AG04449 (cell line): ENCODE measurements at regions not wholly inside any gene's neighbourhood (a gene's known extent, or its start where the extent isn't known, plus 50 kb on each side); places are given as distances from the start of the nearest gene placed in this dataset.

Experiments
- CTCF ChIA-PET: fragments of 350-600 bp; formaldehyde crosslinking; extraction: SDS; loops from one replicate; lab custom pipeline; 2021; ENCODE audit warnings: antibody characterized with exemption; lab: Yijun Ruan, JAX
- POLR2A ChIA-PET: fragments of 400-600, 350-600 bp; formaldehyde crosslinking; extraction: SDS; loops from one replicate; lab custom pipeline; 2020; ENCODE audit warnings: antibody characterized with exemption, inconsistent platforms; lab: Yijun Ruan, JAX
- DNase-seq: peaks from one replicate; pipeline ENCODE4 v3.0.0-alpha.2; 2010; ENCODE audit warnings: low read depth, low spot score
- H3K4me3 ChIP-seq: 2 replicates; pipeline ENCODE4 v1.5.1; 2011; ENCODE audit warnings: low read depth, mild to moderate bottlenecking, control low read depth, low read length
- TF ChIP-seq, protein P1 (sequence below): IDR thresholded peaks from one replicate; pipeline ENCODE4 v1.5.1; 2011; ENCODE audit warnings: mild to moderate bottlenecking, moderate library complexity, low read length, control low read depth, inconsistent platforms; ENCODE audit not compliant: insufficient read depth; ENCODE audit errors: missing control alignments

DNA sequence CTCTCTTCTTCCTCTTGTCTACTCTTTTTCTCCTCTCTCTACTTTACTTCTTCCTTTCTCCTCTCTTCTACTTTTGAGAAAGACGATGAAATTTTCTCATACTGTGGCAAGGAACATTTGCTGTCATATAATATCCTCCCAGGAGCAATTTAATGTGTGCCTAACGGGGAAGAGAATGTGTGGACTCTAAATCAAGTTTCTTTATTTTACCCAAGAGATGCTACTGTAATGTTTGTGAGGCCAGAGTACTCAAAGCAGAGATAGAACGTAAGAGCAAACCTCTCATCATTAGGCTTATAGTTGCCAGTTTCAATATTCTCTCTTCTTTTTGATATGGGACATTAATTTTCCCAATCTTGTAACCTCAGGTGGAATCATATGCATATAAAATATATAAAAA, 801.4 kb downstream of the BCKDHB start:
- DNase-seq = no peak
- TF ChIP-seq, protein P1, sequence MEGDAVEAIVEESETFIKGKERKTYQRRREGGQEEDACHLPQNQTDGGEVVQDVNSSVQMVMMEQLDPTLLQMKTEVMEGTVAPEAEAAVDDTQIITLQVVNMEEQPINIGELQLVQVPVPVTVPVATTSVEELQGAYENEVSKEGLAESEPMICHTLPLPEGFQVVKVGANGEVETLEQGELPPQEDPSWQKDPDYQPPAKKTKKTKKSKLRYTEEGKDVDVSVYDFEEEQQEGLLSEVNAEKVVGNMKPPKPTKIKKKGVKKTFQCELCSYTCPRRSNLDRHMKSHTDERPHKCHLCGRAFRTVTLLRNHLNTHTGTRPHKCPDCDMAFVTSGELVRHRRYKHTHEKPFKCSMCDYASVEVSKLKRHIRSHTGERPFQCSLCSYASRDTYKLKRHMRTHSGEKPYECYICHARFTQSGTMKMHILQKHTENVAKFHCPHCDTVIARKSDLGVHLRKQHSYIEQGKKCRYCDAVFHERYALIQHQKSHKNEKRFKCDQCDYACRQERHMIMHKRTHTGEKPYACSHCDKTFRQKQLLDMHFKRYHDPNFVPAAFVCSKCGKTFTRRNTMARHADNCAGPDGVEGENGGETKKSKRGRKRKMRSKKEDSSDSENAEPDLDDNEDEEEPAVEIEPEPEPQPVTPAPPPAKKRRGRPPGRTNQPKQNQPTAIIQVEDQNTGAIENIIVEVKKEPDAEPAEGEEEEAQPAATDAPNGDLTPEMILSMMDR = no peak
- H3K4me3 ChIP-seq = no peak overlapping the region
- CTCF ChIA-PET = no interaction called here
- POLR2A ChIA-PET = no interaction called here

DNA sequence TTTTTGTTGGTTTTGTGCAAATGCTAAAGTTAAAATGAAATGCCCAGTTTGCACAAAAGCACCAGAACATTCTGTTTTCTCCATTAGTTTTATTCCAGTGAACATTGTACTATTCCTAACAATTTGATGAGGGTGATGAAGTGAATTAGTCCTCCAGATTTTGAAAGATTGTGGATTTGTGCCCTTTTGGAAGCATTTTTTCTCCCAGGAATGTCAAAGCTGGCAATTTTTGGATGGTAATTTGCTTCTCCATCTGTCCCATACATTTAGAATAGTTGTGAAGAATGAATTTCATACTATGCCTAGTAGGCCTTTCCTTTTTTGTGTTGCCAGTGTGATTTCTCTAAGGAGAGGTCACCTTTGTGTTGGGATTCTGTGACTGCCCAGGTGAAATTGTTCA, 797.2 kb downstream of the BCKDHB start:
- ChIA-PET POLR2A (no interaction called here), CTCF (interaction anchor here (0.6 to 1.3 kb wide), 2 partner anchors 21 to 565 kb away, joined by 3 read pairs; no protein-coding TSS in a partner anchor)
- no peak overlapping the region for H3K4me3 ChIP-seq
- no peak for DNase-seq
- TF ChIP-seq, protein P1 = no peak

DNA sequence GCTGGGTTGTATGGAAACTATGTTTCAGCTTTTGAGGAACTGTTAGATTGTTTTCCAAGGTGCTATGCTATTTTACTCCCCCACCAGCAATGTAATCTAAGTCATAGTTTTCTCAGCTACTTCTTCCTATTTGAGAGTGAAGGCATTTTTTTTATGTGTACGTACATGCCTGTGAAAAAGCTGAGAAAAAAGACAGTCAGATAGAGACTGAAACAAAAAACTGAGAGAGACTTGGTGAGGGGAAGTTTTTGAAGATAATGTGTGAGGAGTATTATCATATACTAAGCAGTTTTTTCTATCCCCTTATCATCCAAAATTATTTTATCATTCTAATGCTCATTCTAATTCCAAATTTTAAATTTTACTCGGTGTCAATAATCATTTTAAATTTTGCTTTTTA, 780.0 kb downstream of the BCKDHB start:
- DNase-seq = no peak
- TF ChIP-seq, protein P1 = no peak
- ChIA-PET POLR2A (no interaction called here), CTCF (no interaction called here)
- H3K4me3 ChIP-seq = no peak overlapping the region

DNA sequence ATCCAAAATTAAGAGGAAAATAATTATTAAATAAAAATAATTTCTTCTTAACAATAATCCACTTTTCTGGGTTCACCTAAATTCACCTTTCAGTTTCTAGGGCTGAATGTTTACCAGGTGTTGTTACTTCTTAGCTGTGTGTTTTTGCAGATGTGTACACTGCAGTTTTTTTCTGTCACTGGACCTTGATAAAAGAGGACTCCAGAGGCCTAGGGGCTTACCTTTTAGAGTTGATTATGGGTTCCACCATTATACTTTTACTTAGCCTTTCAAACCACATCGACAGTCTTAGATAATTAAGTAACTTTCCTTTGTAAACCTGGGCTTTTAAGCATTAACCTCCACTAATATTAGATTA, 766.5 kb downstream of the BCKDHB start:
- ChIA-PET POLR2A (no interaction called here), CTCF (no interaction called here)
- TF ChIP-seq, protein P1 = no peak
- H3K4me3 ChIP-seq = no peak overlapping the region
- no peak for DNase-seq

DNA sequence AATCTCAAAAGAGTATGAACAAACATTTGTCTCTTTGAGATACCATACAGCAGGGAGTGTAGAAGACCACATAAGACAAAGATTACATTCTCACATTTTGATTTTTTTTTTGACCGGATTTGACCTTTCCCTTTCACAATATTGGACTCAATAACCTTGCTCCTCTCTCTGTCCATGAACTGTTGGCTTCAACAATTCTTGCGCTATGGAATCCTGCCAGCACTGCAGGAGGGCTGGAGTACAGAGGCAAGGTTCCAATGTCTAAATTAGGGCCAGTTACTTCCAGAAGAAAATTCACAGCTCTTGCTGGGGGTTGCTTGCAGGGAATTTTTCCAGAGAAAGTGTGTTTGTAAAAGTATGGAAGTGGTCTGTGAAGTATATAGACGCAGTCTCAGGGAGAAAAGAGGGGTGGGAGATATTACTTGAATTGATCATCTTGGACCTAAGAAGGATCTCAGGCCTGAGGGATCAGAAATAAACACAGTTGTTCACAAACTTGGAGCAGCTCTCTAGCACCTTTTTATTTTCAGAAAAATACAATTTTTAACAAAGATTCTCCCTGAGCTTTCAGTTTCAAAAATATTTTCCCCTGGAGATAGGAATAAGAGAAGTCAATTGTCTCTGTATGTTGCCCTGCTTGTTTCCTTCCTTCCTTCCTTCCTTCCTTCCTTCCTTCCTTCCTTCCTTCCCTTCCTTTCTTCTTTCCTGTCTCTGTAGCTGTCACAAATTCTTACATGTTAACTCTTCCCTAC, 765.9 kb downstream of the BCKDHB start:
- TF ChIP-seq, protein P1 = no peak
- H3K4me3 ChIP-seq = no peak overlapping the region
- no peak for DNase-seq
- POLR2A ChIA-PET = no interaction called here
- CTCF ChIA-PET = no interaction called here

DNA sequence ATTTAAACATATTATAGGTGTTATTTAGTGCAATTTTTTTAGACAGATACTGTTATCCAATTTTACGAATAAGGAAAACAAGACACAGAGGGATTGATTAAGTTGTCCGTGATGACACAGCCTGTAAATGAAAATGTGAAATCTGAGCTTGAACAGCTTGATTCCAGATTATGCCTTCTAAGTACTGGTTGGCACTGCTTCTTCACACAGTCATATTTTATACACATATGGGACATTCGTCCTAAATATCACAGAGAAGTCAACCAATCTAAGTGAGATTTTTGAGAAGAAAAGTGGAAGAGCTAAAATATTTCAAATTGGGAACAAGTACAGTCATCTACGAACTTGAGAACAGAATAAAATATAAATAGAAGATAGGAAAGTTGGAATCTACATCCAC, 756.3 kb downstream of the BCKDHB start:
- TF ChIP-seq, protein P1 = no peak
- ChIA-PET CTCF (no interaction called here), POLR2A (no interaction called here)
- no peak overlapping the region for H3K4me3 ChIP-seq
- DNase-seq = no peak
